Caco-2 (cell line): ENCODE measurements at regions not wholly inside any gene's neighbourhood (a gene's known extent, or its start where the extent isn't known, plus 50 kb on each side); places are given as distances from the start of the nearest gene placed in this dataset.

Experiments
- BruUV-seq: library from RNA; stranded (reverse); fragments of 400-500 nt; replicated peaks from 2 replicates; lab custom pipeline; 2021; lab: Mats Ljungman, UMichigan
- CTCF ChIA-PET: fragments of 300-600 bp; sonication (Branson Sonifier 250); formaldehyde crosslinking; loops from one replicate; lab custom pipeline; 2022; ENCODE audit warnings: antibody characterized with exemption; lab: Charles Lee
- POLR2A ChIA-PET: fragments of 300-600 bp; sonication (Branson Sonifier 250); formaldehyde crosslinking; loops from one replicate; lab custom pipeline; 2022; ENCODE audit warnings: antibody characterized with exemption; lab: Charles Lee
- DNase-seq, 2 experiments: peaks; one replicate each; pipeline versions ENCODE4 v3.0.0 to v3.0.0-alpha.2; 2020 to 2022
- H3K27me3 ChIP-seq: replicated peaks from 2 replicates; pipeline ENCODE4 v1.6.0; 2011; ENCODE audit warnings: low read length; ENCODE audit not compliant: control insufficient read depth, insufficient read depth
- H3K36me3 ChIP-seq: 2 replicates; pipeline ENCODE4 v1.5.1; 2011; ENCODE audit warnings: low read length; ENCODE audit not compliant: control insufficient read depth, insufficient read depth
- H3K4me1 ChIP-seq: fragments of 250-450 bp; sonication (Bioruptor Pico); 2 replicates; pipeline ENCODE4 v1.5.1; 2020; ENCODE audit warnings: mild to moderate bottlenecking
- H3K4me3 ChIP-seq: 2 replicates; pipeline ENCODE4 v1.5.1; 2011; ENCODE audit warnings: low read depth, mild to moderate bottlenecking, control low read depth, low read length
- H3K9me3 ChIP-seq: fragments of 250-450 bp; sonication (Bioruptor Pico); 2 replicates; pipeline ENCODE4 v1.5.1; 2020; ENCODE audit warnings: mild to moderate bottlenecking, moderate library complexity
- H3K27ac Mint-ChIP-seq: one replicate; pipeline ENCODE4 v1.8.0; 2022; ENCODE audit warnings: mixed read lengths; ENCODE audit not compliant: unreplicated experiment
- H3K27me3 Mint-ChIP-seq: one replicate; pipeline ENCODE4 v1.8.0; 2022; ENCODE audit warnings: mixed read lengths; ENCODE audit not compliant: insufficient read depth, unreplicated experiment
- H3K36me3 Mint-ChIP-seq: one replicate; pipeline ENCODE4 v1.8.0; 2022; ENCODE audit warnings: mild to moderate bottlenecking, mixed read lengths; ENCODE audit not compliant: insufficient read depth, unreplicated experiment
- H3K4me1 Mint-ChIP-seq: one replicate; pipeline ENCODE4 v1.8.0; 2022; ENCODE audit warnings: low read depth, mixed read lengths; ENCODE audit not compliant: unreplicated experiment
- H3K4me3 Mint-ChIP-seq: one replicate; pipeline ENCODE4 v1.8.0; 2022; ENCODE audit warnings: mild to moderate bottlenecking, moderate library complexity, mixed read lengths; ENCODE audit not compliant: unreplicated experiment
- H3K9me3 Mint-ChIP-seq: one replicate; pipeline ENCODE4 v1.8.0; 2022; ENCODE audit warnings: mixed read lengths; ENCODE audit not compliant: unreplicated experiment
- CTCF ChIP-seq, 2 experiments: fragments of 200-600 bp in 1 of 2; IDR thresholded peaks; 1 replicate in 1 of 2; 2 replicates in 1 of 2; pipeline versions ENCODE4 v1.5.1 to v1.8.0; 2011 to 2022; ENCODE audit warnings: antibody characterized with exemption in 1 of 2, control low read depth in 1 of 2, inconsistent platforms in 1 of 2, low read depth in 1 of 2, low read length in 1 of 2, mild to moderate bottlenecking in 1 of 2, moderate library complexity in 1 of 2; ENCODE audit not compliant: insufficient read depth in 1 of 2, severe bottlenecking in 1 of 2, unreplicated experiment in 1 of 2
- intact Hi-C: fragments of 100-400 bp; cut with micrococcal nuclease; formaldehyde crosslinking; loops from one replicate; pipeline ENCODE4 v1.10.0; 2022; ENCODE audit not compliant: unreplicated experiment

- no peak for DNase-seq
- no peak overlapping the region for H3K4me3 ChIP-seq
- ChIA-PET CTCF (no interaction called here), POLR2A (no interaction called here)
- intact Hi-C loops = loop anchor here (10.0 kb wide), 3 partner anchors 132 to 358 kb away; partner anchors contain the start of gene RHOU
- Mint-ChIP-seq H3K4me3 (peak overlapping the region; percentile 49), H3K36me3 (peaks cover 7% of the 10 kb centered on the region), H3K4me1 (peaks cover 50% of the 10 kb centered on the region), H3K9me3 (no peaks in the 10 kb centered on the region), H3K27me3 (no peaks in the 10 kb centered on the region), H3K27ac (peak overlapping the region; percentile 75)
- BruUV-seq = TSS peak; percentile 41
- no peaks in the 10 kb centered on the region for H3K27me3 ChIP-seq
- no peaks in the 10 kb centered on the region for H3K36me3 ChIP-seq
- H3K4me1 ChIP-seq = peaks cover 30% of the 10 kb centered on the region
- H3K9me3 ChIP-seq = peaks cover 10% of the 10 kb centered on the region
- no peak for TF ChIP-seq CTCF (IDR thresholded peaks at IDR 0.05; ENCODE audit: insufficient read depth in 1 of 2, low read depth in 1 of 2, low read length in 1 of 2, severe bottlenecking in 1 of 2, unreplicated experiment in 1 of 2)
These were observed 177.7 kb upstream of the RAB4A start for GRCh38 chr1:229093238-229093540.

DNA sequence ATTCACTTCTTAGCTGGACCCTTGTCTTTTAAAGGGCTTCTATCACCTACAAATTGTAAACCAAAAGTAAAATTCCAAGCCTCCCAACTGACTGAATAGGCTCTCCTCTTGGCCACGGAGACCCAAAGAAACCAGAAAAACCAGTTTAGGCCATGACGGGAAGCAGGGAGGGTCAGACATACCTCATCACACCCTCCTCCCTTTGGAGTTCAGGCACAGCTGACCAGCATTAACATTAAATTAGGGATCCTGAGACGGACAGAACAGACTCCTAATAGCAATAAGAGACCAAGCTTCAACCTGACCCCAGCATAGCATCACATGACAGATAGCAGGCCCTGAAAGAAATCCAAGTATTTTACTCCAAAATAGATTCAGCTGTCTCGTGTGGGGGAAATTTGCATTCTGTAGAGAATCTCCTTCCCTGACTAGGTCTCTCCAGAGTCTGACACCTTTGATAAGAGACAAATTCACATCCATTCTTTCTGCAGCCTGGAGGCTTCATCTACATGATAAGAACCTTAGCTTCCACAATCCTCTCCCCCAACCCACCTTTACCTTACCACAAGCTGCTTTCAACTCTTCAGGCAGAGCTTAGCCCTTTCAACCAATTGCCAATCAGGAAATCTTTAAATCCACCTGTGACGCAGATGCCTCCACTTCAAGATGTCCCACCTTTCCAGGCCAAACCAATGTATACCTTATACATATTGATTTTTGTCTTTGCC, 177.1 kb upstream of the RAB4A start:
- peaks cover 49% of the 10 kb centered on the region for H3K4me1 Mint-ChIP-seq
- Histone ChIP-seq H3K4me1 (peaks cover 36% of the 10 kb centered on the region), H3K9me3 (peaks cover 10% of the 10 kb centered on the region), H3K27me3 (no peaks in the 10 kb centered on the region), H3K36me3 (no peaks in the 10 kb centered on the region), H3K4me3 (no peak overlapping the region)
- BruUV-seq = no TSS peak
- H3K27me3 Mint-ChIP-seq = no peaks in the 10 kb centered on the region
- TF ChIP-seq CTCF (IDR thresholded peaks at IDR 0.05; ENCODE audit: insufficient read depth in 1 of 2, low read depth in 1 of 2, low read length in 1 of 2, severe bottlenecking in 1 of 2, unreplicated experiment in 1 of 2) = no peak
- intact Hi-C loops = loop anchor here (10.0 kb wide), 3 partner anchors 131 to 359 kb away; partner anchors contain the start of gene RHOU
- H3K9me3 Mint-ChIP-seq = no peaks in the 10 kb centered on the region
- DNase-seq = peak; percentile 79 to 84
- POLR2A ChIA-PET = no interaction called here
- peak overlapping the region; percentile 49 for H3K4me3 Mint-ChIP-seq
- peaks cover 7% of the 10 kb centered on the region for H3K36me3 Mint-ChIP-seq
- CTCF ChIA-PET = no interaction called here
- peak overlapping the region; percentile 75 for H3K27ac Mint-ChIP-seq

- no peaks in the 10 kb centered on the region for H3K9me3 Mint-ChIP-seq
- DNase-seq = no peak
- H3K4me1 Mint-ChIP-seq = peaks cover 54% of the 10 kb centered on the region
- no peaks in the 10 kb centered on the region for H3K27me3 Mint-ChIP-seq
- Histone ChIP-seq H3K27me3 (no peaks in the 10 kb centered on the region), H3K36me3 (no peaks in the 10 kb centered on the region), H3K4me1 (peaks cover 45% of the 10 kb centered on the region), H3K9me3 (peaks cover 10% of the 10 kb centered on the region), H3K4me3 (no peak overlapping the region)
- no peak overlapping the region for H3K4me3 Mint-ChIP-seq
- intact Hi-C loops = loop anchor here (10.0 kb wide), 3 partner anchors 130 to 360 kb away; partner anchors contain the start of gene RHOU
- H3K27ac Mint-ChIP-seq = peak overlapping the region; percentile 75
- ChIA-PET CTCF (no interaction called here), POLR2A (no interaction called here)
- BruUV-seq = no TSS peak
- H3K36me3 Mint-ChIP-seq = peaks cover 7% of the 10 kb centered on the region
- no peak for TF ChIP-seq CTCF (IDR thresholded peaks at IDR 0.05; ENCODE audit: insufficient read depth in 1 of 2, low read depth in 1 of 2, low read length in 1 of 2, severe bottlenecking in 1 of 2, unreplicated experiment in 1 of 2)
These were observed 176.2 kb upstream of the RAB4A start for GRCh38 chr1:229094476-229095311.
